ENCODE measurements at regions not wholly inside any gene's neighbourhood (a gene's known extent, or its start where the extent isn't known, plus 50 kb on each side); places are given as distances from the start of the nearest gene placed in this dataset.

- H3K27ac ChIP-seq (ENCODE audit: extremely low read depth, low read depth, low read length), result no peak overlapping the region
- no peak overlapping the region for H3K4me2 ChIP-seq (ENCODE audit: insufficient read depth, low read length)
- TF ChIP-seq ZNF830 (CRISPR knock-in tag; IDR thresholded peaks at IDR 0.05) (no peak), ZBTB1 (CRISPR knock-in tag; IDR thresholded peaks at IDR 0.05; ENCODE audit: borderline replicate concordance, low read depth) (no peak), BRD9 (IDR thresholded peaks at IDR 0.05; ENCODE audit: low read depth, partially characterized antibody) (no peak), PCBP1 (IDR thresholded peaks at IDR 0.05; ENCODE audit: low read depth, low read length, poor library complexity, severe bottlenecking) (no peak), MCM3 (IDR thresholded peaks at IDR 0.05) (no peak), ZNF518B (CRISPR knock-in tag; IDR thresholded peaks at IDR 0.05) (no peak), STAT5A (IDR thresholded peaks at IDR 0.05; ENCODE audit: borderline replicate concordance, low read length) (no peak), TGIF2 (CRISPR knock-in tag; IDR thresholded peaks at IDR 0.05) (no peak), RBM14 (IDR thresholded peaks at IDR 0.05; ENCODE audit: borderline replicate concordance, insufficient read depth, low read depth, low read length) (no peak), TOE1 (IDR thresholded peaks at IDR 0.05; ENCODE audit: borderline replicate concordance) (no peak), TOE1 (CRISPR knock-in tag; IDR thresholded peaks at IDR 0.05; ENCODE audit: borderline replicate concordance, low read depth) (no peak), ATF7 (IDR thresholded peaks at IDR 0.05) (no peak), SETDB1 (IDR thresholded peaks at IDR 0.05; ENCODE audit: low read length) (no peak), MYNN (IDR thresholded peaks at IDR 0.05) (no peak), MYNN (CRISPR knock-in tag; IDR thresholded peaks at IDR 0.05) (no peak), ZNF165 (CRISPR knock-in tag; IDR thresholded peaks at IDR 0.05; ENCODE audit: borderline replicate concordance) (no peak), ARNT (IDR thresholded peaks at IDR 0.05) (no peak)
- ATAC-seq (no peak), DNase-seq (ENCODE audit: extremely low read depth in 1 of 4, low spot score in 3 of 4) (no peak), FAIRE-seq (no peak)
- ChIA-PET POLR2A (no interaction called here), CTCF (ENCODE audit: low intra/inter-chr PET ratio) (no interaction called here)
- no peak overlapping the region for H3K9ac ChIP-seq (ENCODE audit: insufficient read depth in 1 of 2, low read depth in 2 of 2, low read length in 2 of 2)
- no peaks in the 10 kb centered on the region for H3K4me1 ChIP-seq (replicated peaks in 1 of 2; ENCODE audit: control insufficient read depth in 2 of 2, insufficient read depth in 2 of 2, low read length in 2 of 2)
- no peaks in the 10 kb centered on the region for H3K9me3 ChIP-seq (replicated peaks; ENCODE audit: control insufficient read depth, insufficient read depth, low read depth, low read length)
- H3K9me1 ChIP-seq (ENCODE audit: control insufficient read depth, insufficient read depth, low read length), result no peaks in the 10 kb centered on the region
- no peaks in the 10 kb centered on the region for H4K20me1 ChIP-seq (replicated peaks; ENCODE audit: control insufficient read depth, insufficient read depth, low read length)
- no peaks in the 10 kb centered on the region for H3K79me2 ChIP-seq (ENCODE audit: control insufficient read depth, insufficient read depth, low read length)
- H2AFZ ChIP-seq (ENCODE audit: low read depth, low read length), result no peak overlapping the region
- no peak overlapping the region for H3K4me3 ChIP-seq
- no TSS peak for BruUV-seq (replicated peaks)
- no peaks in the 10 kb centered on the region for H3K27me3 ChIP-seq (ENCODE audit: control insufficient read depth in 2 of 2, insufficient read depth in 2 of 2, low read length in 2 of 2)
- intact Hi-C loops (cut with micrococcal nuclease), result no loop called here
- in situ Hi-C loops (cut with MboI), result no loop called here
- whole genome bisulfite sequencing (ENCODE audit: insufficient coverage, low coverage, missing lambda C conversion rate), result 0% methylated on average over 2 of the region's 2 CpGs
- H3K36me3 ChIP-seq (ENCODE audit: control insufficient read depth, insufficient read depth, low read length), result no peaks in the 10 kb centered on the region
These were observed 912.8 kb upstream of the MAN1A1 start for GRCh38 chr6:120262354-120262753.
